ENCODE measurements at regions not wholly inside any gene's neighbourhood (a gene's known extent, or its start where the extent isn't known, plus 50 kb on each side); places are given as distances from the start of the nearest gene placed in this dataset.
"Not testable (repeated sequence)": the region's sequence is repeated elsewhere in the genome, so short reads cannot be mapped to it uniquely, and the experiment has no call there.

DNA sequence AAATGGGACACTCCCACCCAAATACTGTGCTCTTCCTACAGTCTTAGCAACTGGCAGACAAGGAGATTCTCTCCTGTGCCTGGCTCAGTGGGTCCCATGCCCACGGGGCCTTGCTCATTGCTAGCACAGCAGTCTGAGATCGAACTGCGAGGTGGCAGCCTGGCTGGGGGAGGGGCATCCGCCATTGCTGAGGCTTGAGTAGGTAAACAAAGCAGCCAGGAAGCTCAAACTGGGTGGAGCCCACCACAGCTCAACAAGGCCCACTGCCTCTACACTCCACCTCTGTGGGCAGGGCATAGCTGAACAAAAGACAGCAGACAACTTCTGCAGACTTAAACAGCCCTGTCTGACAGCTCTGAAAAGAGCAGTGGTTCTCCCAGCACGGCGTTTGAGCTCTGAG lies 174.8 kb downstream of the COL12A1 start:
- DNase-seq: not testable (repeated sequence)

DNA sequence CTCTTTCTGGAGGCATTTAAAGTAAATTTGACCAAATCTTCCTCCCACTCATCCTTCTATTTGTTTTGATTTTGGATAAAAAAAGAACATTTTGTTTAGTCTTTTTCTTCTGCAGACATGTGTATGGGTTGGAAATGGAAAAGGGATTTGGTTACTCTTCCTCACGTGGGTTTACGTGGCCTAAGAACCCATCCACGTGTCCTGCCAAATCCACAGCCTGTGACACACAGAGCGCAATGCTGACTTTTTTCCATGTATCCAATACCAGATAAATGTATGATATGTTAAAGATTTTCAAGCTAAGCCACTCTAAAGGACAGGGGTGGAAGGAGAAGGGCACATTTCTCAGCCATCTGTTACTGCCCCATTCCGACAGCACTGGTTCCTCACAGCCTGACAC lies 176.5 kb downstream of the COL12A1 start:
- no peak for DNase-seq

DNA sequence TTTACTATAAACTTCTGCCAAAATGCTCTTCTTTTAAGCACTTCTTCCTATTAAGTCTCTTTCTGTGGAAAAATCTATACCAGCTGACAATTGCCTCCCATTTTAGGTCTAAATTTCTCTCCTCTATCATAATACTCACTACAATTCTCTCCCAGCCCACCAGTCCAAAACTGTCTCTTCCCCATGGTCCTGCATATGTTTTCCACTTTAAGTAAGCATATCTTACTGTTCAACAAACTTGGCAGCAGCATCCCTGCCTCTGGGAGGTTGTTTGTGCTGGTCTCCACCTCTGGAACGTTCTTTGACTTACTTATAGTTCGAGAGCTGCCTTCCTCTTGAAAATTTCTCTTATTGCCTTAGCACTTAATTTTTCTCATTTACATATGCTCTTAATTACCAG lies 180.5 kb downstream of the COL12A1 start:
- DNase-seq: no peak

DNA sequence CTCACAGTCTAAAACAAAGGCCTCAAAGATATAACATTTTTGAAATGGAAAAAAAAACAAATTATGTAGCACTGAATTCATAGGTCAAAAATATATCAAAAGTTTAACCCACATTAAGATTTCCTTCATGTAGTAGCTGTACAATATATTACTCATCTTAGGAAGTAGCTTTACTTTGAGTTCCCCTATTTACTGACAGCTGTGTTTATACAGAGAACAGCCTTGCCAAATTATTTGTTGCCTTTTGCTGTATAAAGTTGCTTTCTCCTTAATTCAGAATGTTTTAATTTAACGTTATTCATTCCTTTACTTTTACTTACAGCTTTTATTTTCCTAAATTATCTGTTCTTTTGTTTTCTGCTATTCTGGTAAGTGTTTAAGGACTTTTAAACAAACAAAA lies 181.0 kb downstream of the COL12A1 start:
- DNase-seq: peak; percentile 67

DNA sequence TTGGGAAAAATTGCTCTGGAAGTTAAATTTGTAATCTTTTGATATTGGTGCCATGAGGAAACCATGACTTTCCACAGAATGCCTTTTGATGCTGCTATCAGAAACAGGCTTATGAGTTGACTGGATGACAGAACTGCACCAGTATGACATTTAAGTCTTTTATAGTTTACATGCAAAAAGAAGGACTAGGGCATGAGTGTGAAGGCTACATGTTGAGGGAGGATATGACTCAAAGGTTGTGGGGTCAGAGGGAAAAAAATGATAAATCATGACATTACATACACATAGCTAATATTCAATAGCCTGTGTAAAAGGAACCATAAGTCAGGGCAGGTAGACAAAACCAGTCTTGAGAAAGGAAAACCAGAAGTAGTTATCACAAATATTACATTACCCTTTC lies 182.2 kb downstream of the COL12A1 start:
- DNase-seq: peak; percentile 78

DNA sequence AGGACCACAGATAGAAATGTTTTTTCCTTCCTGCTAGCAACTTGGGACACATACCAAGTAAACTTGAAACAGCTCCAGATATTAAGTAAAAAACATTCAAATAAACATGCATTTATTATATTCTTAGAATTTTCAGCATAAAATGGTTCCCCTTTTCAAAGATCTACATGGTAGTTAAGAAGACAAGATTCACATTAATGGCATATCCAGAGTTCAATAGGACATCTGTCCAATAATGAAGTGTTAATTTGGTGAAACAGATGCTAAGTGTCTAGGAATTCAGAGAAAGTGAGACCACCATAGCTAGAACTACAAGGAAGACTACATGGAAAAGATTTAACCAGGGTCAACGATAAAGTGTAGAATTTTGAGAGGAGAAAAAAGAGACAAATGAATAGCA lies 184.9 kb downstream of the COL12A1 start:
- DNase-seq: no peak

DNA sequence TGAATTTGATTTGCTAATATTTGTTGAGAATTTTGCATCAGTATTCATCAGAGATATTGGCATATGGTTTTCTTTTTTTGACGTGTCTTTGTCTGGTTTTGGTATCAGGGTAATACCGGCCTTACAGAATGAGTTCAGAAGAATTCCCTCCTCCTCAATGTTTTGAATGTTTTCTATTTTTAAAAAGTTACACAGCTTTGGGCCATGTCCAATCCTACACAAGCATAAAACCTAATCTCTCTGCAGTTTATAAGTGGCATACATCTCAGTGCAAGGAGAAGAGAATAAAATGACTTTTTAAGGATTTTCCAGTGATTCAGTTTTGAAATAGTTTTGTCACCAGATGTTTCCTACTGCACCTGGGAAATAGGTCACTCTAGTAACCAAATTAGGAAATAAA lies 185.5 kb downstream of the COL12A1 start:
- no peak for DNase-seq

DNA sequence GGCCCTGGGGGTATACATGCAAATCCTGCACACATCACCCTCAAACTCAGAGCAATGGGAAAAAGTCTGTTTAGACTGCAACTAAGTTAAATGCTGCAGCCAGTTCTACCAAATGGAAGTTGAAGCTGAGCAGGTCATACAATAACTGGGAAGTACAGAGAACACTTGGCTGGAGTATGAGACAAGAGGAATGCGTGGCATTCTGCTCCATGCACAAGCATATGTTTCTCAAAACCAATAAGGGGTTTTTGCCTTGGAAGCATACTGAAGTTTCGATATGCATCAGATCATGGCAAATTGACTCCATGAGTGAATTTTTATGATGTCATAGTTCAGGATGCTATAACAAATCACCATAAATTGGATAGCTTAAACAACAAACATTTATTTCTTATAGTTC lies 193.8 kb downstream of the COL12A1 start:
- no peak for DNase-seq

DNA sequence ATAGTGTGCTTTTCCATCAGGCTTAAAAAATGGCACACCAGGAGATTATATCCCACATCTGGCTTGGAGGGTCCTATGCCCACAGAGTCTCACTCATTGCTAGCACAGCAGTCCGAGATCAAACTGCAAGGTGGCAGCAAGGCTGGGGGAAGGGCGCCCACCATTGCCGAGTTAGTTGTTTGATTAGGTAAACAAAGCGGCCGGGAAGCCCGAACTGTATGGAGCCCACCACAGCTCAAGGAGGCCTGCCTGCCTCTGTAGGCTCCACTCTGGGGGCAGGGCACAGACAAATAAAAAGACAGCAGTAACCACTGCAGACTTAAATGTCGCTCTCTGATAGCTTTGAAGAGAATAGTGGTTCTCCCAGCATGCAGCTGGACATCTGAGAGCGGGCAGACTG lies 201.9 kb downstream of the COL12A1 start:
- DNase-seq: not testable (repeated sequence)

DNA sequence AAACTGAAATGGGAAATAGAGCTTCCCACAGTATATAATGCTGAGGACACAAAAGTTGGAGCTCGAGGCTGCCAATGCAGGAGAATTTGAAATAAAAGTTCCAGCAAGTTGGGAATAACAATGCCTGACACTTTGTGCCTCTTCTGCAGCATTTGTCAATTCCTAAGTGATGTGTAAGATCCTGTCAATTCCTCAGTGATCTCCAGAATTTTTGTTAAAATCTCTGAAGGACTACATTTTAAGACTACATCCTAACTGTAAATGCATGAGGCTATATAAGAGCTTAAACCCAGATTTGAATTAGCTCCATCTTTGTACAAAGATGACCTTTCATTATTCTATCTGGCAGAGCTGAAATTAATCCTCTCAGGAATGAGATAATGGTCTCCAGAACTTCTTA lies 208.2 kb downstream of the COL12A1 start:
- DNase-seq: no peak

DNA sequence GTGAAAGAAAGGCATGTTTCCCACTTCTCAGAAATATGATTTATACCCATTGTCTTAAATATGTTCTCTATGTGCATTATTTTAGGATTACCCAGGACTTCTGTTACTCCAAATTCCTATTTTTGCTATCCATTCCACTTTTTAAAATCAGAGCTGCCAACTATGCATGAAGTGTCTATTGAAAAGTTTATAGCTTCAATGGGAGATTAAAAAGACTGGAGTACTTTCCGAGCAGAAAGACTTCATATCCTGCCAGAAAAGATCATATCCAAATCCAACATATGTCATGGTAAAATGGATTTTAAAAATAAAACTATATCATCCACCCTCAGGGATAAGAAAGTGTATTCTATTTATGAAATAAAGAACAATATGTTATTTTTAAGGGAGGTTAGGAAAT lies 212.7 kb downstream of the COL12A1 start:
- no peak for DNase-seq

DNA sequence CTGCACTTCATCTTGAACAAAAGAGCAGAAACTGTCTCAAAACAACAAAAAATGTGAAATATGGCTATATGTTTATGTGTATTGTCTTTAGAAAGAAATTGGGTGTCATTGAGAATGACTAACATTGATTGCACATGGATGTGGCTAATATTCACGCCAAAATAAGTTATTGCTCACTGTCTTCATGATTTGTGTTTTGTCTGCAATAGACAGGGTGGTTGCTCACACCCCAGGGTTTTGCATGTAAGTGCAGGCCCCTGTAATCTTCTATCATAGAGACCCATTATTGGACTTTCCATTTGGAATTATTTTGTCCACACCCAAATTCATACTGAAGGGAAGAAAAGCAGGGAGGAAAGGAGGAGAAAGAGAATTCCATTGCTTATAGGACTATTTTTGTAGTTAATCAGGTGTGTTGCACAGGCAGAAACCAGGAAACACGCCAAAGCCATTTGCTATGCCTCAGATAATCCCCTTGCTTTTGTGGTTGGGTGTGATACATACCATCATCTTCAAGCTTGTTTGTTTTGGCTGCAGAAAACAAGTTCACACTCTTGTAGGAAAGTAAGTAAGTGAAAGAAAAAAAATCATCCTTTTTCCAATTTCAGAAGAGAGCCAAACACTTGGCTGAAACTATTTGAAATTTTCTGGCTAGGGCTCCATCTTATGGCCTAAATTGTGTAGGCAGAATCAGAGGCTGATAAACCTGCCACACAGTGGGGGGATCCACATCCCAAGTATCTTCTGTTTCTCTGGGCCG lies 214.1 kb downstream of the COL12A1 start:
- peak; percentile 26 for DNase-seq

DNA sequence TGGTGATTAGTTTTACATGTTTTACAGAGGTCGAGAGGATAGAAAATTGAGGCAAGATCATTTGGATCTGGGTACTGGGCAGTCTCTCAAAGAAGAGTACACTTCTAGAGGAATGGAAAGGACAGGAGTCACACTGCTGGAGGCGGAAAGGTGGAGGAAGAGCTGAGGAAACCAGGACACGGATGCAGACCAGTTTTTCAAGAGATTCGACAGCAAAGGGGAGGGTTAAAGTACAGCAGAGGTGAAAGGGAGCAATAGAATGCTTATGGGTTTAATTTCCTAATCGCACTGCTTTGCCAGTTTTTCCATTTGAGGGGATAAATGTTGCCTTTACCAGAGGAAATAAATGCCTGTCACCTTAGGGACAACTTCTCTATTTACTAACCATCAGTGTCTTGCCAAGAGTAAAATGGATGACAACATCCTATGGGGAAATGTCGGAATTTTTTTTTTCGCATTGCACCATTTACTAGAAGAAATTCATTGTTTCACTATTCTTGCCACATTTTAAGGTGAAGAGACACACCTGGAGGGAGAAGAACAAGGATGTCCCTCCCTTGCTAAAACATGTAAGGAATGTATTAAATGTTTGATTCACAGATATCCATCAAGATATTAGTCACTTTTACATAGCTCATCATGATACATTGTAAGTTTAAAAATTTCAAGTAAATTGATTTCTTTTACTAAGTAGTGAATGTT lies 226.6 kb downstream of the COL12A1 start:
- DNase-seq: no peak

DNA sequence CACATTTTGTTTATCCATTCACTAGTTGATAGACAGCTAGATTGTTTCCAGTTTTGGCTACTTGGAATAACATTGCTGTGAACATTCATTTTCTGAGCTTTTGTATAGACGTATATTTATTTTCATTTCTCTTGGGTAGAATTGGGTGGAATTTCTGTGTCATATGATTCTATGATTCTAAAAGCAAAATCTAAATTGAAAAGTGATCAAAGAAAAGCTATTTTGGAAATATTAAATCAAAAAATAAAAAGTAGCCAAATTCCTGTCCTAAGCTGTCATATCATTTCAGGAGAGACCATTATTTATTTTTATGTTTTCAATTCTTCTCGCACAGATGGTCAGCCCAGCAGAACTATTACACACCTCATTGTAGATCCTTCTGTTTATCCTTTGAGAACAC lies 229.2 kb downstream of the COL12A1 start:
- DNase-seq: no peak

DNA sequence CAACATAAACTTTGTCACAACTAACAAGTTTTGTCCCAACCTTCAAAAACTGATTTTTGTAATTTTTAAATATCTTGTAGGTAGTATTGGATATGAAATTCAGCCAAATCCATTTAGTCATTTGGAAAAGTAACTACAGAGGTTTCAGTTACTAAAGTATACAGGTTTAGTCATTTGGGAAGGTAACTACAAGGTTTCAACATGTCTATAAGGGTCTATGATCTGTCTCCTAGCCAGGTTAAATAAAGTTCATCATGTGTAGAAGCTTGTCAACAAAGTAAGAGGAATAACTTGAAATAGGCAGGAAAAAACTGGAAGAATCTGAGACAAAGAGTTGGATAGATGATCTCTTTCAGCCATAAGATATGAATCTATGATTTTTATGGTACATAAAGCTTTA lies 229.8 kb downstream of the COL12A1 start:
- no peak for DNase-seq

DNA sequence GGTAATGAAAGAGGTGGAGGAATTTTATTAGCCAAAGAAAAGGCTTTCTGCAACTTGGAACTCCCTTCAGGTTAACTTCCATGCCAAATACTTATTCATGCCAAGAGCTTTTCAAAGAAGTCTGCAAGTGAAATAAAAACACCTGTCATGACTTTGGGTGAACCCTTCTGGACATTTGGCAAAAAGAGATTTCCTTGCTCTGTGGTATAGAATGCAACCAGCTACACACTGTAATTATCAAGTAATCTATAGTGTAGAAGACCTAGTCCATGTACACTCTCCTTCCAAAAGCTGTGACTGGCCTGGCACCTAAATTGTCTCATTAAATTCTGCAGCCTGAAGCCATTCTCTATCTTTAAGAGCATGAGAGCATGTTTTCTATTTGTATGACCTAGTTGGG lies 232.3 kb downstream of the COL12A1 start:
- DNase-seq: no peak

DNA sequence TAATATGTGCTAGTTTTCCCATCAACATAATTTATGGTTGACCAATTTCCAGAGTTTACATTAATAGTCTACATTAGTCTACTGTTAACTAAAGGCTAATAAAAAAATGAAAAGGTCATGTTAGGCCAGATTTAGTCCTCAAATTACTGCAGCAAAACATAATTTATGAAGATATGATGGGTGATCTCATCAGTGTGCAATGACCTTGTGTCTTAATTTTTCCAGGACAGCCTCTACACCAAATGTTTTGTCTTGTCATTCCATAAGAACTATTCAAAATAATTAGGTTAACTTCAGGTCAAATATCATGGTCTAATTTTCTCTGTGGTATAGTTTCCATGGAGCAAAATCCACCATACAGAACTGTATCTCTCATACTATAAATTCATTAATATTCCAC lies 234.2 kb downstream of the COL12A1 start:
- DNase-seq: peak; percentile 11

DNA sequence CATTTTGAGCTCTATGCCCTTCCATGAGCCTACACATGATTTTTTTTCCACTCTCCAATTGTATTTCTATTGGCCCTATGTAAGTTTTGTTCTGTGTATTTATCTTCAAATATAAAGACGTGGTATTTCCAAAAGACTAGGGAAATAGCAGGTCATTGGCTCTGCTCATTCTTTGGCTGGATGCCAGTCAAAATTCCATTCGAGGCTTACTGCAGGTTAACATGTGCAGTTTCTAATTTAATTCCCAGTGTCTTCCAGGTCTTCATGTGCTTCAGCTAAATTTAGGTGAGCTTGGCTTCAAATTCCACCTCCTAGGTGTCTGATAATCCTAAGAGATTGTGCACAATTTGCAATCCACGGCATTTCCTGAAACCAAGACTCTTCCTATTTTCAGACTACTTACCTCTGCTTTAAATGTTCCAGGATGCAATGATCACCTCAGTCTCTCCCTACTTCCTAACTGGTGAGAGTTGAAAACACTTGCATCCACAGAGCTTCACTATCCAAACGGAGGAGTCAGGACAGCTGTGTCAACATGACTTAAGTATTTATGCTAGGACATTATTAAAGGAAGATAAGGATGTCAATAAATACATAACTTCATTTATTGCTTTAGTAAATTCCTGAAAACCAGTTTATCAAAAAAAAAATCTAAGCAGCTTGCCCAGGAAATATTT lies 236.1 kb downstream of the COL12A1 start:
- no peak for DNase-seq

DNA sequence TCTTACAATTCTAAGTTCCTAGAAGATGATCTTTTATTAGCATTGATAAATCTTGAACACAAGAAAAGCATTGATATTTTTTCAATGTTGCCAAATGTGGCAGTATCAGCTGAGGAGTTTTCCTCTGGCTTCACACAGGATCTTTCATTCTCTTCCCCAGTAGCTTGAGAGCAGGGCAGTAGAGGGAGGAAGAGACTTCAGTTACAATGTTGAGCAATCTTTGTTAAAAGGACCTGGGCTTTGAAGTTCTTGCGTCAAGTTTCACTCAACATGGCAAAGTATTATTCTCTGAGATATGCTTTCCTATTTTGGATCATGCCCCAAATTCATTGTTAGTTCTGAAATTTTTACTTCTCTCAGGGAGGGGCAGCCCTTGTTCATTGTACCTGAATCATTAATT lies 238.0 kb downstream of the COL12A1 start:
- DNase-seq: no peak

DNA sequence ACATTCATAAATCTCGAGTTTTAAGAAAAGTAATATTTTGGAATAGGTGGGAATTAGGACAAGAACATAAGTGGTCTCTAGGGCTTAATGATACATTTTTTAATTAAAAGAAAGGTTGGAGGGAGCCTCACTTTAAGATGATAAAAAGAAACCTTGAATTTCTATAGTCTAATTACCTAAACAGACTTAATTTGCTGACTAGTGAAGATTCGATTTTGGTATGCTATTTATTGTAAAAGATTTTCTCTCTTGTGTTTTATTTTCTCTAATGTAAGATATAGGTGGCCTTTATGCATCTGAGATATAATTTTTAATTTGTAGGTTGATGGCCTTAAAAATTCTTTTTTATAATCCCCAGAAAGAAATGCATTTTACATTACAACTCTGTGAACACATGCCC lies 239.1 kb downstream of the COL12A1 start:
- DNase-seq: no peak

DNA sequence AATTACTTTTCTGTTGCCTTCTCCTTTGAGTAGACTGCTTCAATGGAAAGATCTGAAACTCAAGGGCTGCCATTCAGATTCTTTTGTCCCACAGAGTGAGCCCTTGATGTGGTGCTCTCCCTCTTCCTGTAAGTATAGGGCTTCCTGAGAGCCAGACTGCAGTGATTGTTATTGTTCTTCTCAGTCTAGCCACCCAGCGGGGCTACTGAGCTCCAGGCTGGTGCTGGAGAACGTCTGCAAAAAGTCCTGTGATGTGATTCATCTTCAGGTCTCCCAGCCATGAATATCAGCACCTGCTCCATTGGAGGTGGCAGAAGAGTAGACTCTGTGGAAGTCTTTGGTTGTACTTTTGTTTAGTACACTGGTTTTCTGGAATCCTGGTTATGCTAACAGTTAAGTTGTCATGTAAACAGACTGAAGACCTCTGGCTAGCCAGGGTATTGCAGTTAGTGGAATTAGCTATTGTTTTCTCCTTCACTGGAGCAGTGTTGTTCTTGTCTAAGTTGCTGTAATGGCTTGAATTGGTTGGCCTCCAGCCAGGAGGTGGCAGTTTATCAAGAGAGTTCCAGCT lies 240.9 kb downstream of the COL12A1 start:
- no peak for DNase-seq

DNA sequence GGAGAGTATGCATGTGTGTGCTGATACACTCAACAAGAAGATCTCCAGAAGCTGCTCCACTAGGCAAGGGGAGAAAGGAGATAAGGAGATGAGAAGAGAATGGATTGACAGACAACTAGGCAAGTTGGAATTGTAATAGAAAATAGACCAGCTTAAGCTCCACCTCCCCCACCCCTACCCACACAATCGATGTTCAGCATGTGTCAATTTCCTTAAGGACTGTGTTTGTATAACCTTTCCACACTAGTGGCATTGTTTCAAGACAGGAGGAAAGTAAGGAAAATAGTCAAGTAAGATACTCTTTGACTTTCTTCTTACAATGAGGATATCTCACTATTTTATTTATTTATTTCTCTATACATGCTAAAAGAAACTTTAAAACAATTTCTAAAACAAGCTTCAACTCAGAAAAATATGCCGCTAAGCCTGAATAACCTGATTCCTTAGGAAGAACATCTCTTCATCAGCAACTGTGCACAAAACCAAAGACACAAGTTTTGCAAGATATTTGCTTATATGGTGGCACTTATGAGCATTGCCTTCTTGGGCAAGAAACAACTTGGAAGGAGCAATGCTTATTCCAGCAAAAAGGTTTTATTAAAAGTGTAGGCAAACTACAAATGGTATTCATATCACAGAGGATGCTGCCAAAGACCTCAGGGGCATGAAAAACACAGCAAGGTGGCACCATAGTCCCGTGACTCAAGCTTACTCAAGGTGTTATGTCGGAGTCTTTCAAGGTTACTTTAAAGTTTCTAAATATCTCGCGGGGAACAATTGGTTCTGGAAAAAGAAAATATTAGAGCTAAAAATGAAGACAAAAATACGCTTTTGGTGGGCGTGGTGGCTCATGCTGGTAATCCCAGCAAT lies 249.1 kb downstream of the COL12A1 start:
- DNase-seq: no peak

DNA sequence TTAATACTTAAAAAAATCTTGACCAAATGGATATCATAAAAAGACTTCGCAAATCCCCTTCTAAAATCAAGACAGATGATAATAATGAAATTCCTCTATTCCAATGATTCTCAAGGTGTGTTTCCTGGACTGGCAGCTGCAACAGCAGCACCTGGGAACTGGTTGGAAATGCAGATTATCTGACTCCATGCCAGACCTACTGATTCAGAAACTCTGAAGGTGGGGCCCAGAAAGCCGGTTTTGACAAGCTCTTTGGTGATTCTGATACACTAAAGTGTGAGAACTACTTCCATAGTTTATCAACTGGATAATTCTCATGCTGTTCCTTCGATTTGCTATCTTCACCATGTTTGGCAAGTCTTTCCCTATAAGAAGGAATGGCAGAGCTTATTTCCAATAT lies 252.1 kb downstream of the COL12A1 start:
- no peak for DNase-seq
